HEK293T (cell line): ENCODE measurements at regions not wholly inside any gene's neighbourhood (a gene's known extent, or its start where the extent isn't known, plus 50 kb on each side); places are given as distances from the start of the nearest gene placed in this dataset.

Experiments used
- CTCF ChIA-PET: fragments of 350-600 bp; formaldehyde crosslinking; extraction: SDS; loops from one replicate; lab custom pipeline; 2021; ENCODE audit warnings: antibody characterized with exemption, inconsistent platforms; lab: Yijun Ruan, JAX
- POLR2A ChIA-PET: fragments of 350-600 bp; formaldehyde crosslinking; extraction: SDS; loops from one replicate; lab custom pipeline; 2020; ENCODE audit warnings: antibody characterized with exemption, inconsistent platforms; lab: Yijun Ruan, JAX
- DNase-seq: peaks from one replicate; pipeline ENCODE4 v3.0.0; 2012; ENCODE audit warnings: mixed read lengths; ENCODE audit errors: extremely low spot score
- ARNT ChIP-seq: fragments of 450-650 bp; IDR thresholded peaks from 2 replicates; pipeline ENCODE4 v1.6.1; 2017; ENCODE audit warnings: mild to moderate bottlenecking
- BHLHE40 ChIP-seq: fragments of 450-650 bp; IDR thresholded peaks from 2 replicates; pipeline ENCODE4 v1.6.1; 2016; ENCODE audit warnings: mild to moderate bottlenecking, moderate library complexity, borderline replicate concordance
- CTBP1 ChIP-seq: fragments of 450-650 bp; IDR thresholded peaks from 2 replicates; pipeline ENCODE4 v1.6.1; 2016; ENCODE audit warnings: borderline replicate concordance
- ELF4 ChIP-seq: fragments of 450-650 bp; IDR thresholded peaks from 2 replicates; pipeline ENCODE4 v1.6.1; 2017; ENCODE audit warnings: antibody characterized with exemption
- FOXA1 ChIP-seq: fragments of 450-650 bp; IDR thresholded peaks from 2 replicates; pipeline ENCODE4 v1.6.1; 2016; ENCODE audit warnings: mild to moderate bottlenecking
- FOXK2 ChIP-seq: fragments of 450-650 bp; IDR thresholded peaks from 2 replicates; pipeline ENCODE4 v1.6.1; 2016; ENCODE audit warnings: mild to moderate bottlenecking
- FOXM1 ChIP-seq: fragments of 450-650 bp; IDR thresholded peaks from 2 replicates; pipeline ENCODE4 v1.6.1; 2017; ENCODE audit warnings: mild to moderate bottlenecking, borderline replicate concordance
- HDGF ChIP-seq: fragments of 450-650 bp; IDR thresholded peaks from 2 replicates; pipeline ENCODE4 v1.6.1; 2017; ENCODE audit warnings: antibody characterized with exemption, borderline replicate concordance
- L3MBTL2 ChIP-seq: fragments of 450-650 bp; conservative IDR thresholded peaks from 2 replicates; pipeline ENCODE4 v1.6.1; 2016; ENCODE audit warnings: mild to moderate bottlenecking
- LEF1 ChIP-seq: fragments of 450-650 bp; IDR thresholded peaks from 2 replicates; pipeline ENCODE4 v1.6.1; 2017; ENCODE audit warnings: mild to moderate bottlenecking, borderline replicate concordance
- NFRKB ChIP-seq: fragments of 450-650 bp; IDR thresholded peaks from 2 replicates; pipeline ENCODE4 v1.6.1; 2016; ENCODE audit warnings: mild to moderate bottlenecking, moderate library complexity
- PKNOX1 ChIP-seq: fragments of 450-650 bp; IDR thresholded peaks from 2 replicates; pipeline ENCODE4 v1.6.1; 2016
- SP1 ChIP-seq: fragments of 450-650 bp; IDR thresholded peaks from 2 replicates; pipeline ENCODE4 v1.6.1; 2017
- SUZ12 ChIP-seq: fragments of 450-650 bp; IDR thresholded peaks from 2 replicates; pipeline ENCODE4 v1.6.1; 2016; ENCODE audit warnings: mild to moderate bottlenecking
- TARDBP ChIP-seq: fragments of 450-650 bp; IDR thresholded peaks from 2 replicates; pipeline ENCODE4 v1.6.1; 2016
- ZNF384 ChIP-seq: fragments of 450-650 bp; IDR thresholded peaks from 2 replicates; pipeline ENCODE4 v1.6.1; 2016

GRCh38 chr5:12367973-12368372 lies 463.7 kb upstream of the CTNND2 start:
- ChIA-PET POLR2A (no interaction called here), CTCF (no interaction called here)
- no peak for TF ChIP-seq ZNF384
- no peak for DNase-seq

DNA sequence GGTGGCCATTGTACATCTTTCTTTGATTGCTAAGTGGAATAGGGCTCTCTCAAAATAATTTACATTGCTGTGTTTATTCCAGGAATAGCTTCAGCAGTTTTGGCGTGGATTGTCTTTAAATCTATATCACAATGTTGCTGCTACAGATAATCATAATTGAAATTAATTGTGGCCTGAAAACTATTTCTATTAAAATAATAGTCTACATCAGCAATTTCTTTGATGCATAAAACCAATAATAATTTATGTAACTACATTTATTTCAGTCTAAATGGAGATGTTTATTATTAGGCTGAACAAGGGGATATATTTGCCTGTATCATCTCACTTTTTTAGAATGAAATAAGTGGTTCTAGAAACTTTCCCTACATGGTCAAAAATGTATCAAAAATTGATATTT lies 456.0 kb upstream of the CTNND2 start:
- DNase-seq, result no peak
- ChIA-PET POLR2A (no interaction called here), CTCF (no interaction called here)
- TF ChIP-seq HDGF, result no peak
- TF ChIP-seq PKNOX1, result no peak
- no peak for TF ChIP-seq LEF1
- no peak for TF ChIP-seq FOXM1
- no peak for TF ChIP-seq FOXA1
- no peak for TF ChIP-seq FOXK2
- no peak for TF ChIP-seq L3MBTL2
- TF ChIP-seq TARDBP, result no peak
- TF ChIP-seq ELF4, result no peak
- TF ChIP-seq ARNT, result no peak
- no peak for TF ChIP-seq SP1
- TF ChIP-seq CTBP1, result no peak
- no peak for TF ChIP-seq ZNF384

- ChIA-PET CTCF (no interaction called here), POLR2A (no interaction called here)
- TF ChIP-seq ARNT, result no peak
- TF ChIP-seq SUZ12, result no peak
- TF ChIP-seq FOXA1, result no peak
- no peak for TF ChIP-seq FOXK2
- no peak for DNase-seq
Measured at GRCh38 chr5:12358371-12359090, 454.3 kb upstream of the CTNND2 start.

DNA sequence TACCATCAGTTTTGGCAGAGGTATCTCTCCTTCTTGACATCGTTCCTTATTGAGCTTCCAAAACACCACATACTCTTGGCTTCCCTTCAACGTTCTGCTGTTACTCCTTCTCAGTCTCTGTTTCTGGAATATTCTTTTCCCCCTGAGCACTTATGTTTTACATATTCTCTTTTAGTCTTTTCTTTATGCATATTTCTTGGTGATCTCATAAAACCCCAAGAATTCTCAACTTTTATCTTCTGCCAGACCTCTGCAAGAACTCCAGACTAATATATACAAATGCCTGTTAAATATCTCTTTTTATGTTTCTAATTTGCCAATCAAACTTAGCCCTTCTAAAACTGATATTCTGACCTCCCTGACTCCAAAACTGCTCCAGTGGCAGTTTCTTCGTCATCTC lies 453.4 kb upstream of the CTNND2 start:
- TF ChIP-seq FOXA1, result no peak
- no peak for TF ChIP-seq ELF4
- no peak for TF ChIP-seq FOXM1
- TF ChIP-seq CTBP1, result no peak
- TF ChIP-seq BHLHE40, result no peak
- no peak for DNase-seq
- ChIA-PET POLR2A (no interaction called here), CTCF (no interaction called here)

- ChIA-PET POLR2A (no interaction called here), CTCF (no interaction called here)
- DNase-seq, result no peak
- TF ChIP-seq L3MBTL2 (no peak), FOXM1 (no peak), PKNOX1 (no peak), FOXK2 (no peak), NFRKB (no peak), CTBP1 (no peak), LEF1 (no peak), ARNT (no peak), TARDBP (no peak)
Measured at GRCh38 chr5:12354686-12355085, 450.4 kb upstream of the CTNND2 start.

DNA sequence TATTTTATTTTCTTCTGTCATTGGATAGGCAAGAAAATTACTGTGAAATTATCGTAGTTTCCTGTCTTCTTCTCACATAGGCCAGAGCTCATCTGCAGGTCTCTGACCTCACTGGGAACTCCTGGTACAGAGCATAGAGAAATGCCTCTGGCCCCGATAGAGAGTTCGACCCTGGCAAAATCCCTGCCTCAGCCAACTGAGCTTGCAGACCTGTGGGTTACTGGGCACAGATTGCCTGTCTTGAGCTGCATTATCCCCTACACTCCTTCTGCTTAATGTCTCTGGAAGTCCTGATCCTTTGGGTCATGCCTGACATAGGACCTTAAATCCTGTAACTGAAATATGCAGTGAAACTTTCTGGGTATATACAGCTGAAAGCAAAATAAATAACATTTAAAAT lies 439.3 kb upstream of the CTNND2 start:
- TF ChIP-seq LEF1, result no peak
- TF ChIP-seq HDGF, result no peak
- no peak for TF ChIP-seq ELF4
- no peak for TF ChIP-seq SP1
- no peak for TF ChIP-seq CTBP1
- TF ChIP-seq ZNF384, result no peak
- TF ChIP-seq TARDBP, result no peak
- TF ChIP-seq SUZ12, result no peak
- no peak for TF ChIP-seq FOXK2
- TF ChIP-seq NFRKB, result no peak
- no peak for TF ChIP-seq ARNT
- TF ChIP-seq L3MBTL2, result no peak
- TF ChIP-seq BHLHE40, result no peak
- no peak for TF ChIP-seq FOXA1
- no peak for TF ChIP-seq PKNOX1
- ChIA-PET POLR2A (no interaction called here), CTCF (no interaction called here)
- DNase-seq, result no peak

DNA sequence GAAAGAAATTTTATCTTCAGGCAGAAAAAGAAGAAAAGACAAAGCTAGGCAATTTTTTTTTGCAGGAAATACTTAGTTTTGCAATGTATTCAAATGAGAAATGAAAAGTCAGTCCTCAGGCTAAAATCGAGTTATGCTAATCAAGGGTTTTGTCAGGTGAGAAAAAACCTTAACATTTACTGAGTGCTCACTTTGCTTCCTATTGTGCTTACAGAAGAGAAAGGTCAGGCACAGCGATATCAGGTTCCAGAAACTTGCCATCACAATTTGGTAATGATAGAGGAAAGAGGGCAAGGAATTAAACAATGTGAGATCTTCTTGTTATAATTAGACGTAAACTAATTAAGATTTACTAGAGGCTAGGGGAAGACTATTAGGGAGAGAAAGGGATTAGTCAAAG lies 431.7 kb upstream of the CTNND2 start:
- POLR2A ChIA-PET, result no interaction called here
- TF ChIP-seq PKNOX1, result no peak
- no peak for DNase-seq
- CTCF ChIA-PET, result no interaction called here
